Neural progenitor cell (in vitro differentiated cells): ENCODE measurements at regions not wholly inside any gene's neighbourhood (a gene's known extent, or its start where the extent isn't known, plus 50 kb on each side); places are given as distances from the start of the nearest gene placed in this dataset.

Source experiments
- DNase-seq: peaks from one replicate; pipeline ENCODE4 v3.0.0-alpha.2; 2016; ENCODE audit warnings: low spot score
- H2AFZ ChIP-seq: fragments of 200-600 bp; sonication (generic); replicated peaks from 2 replicates; pipeline ENCODE4 v1.6.1; 2016; ENCODE audit warnings: antibody characterized with exemption
- H3F3A ChIP-seq: fragments of 200-600 bp; sonication (generic); 2 replicates; pipeline ENCODE4 v1.6.1; 2016; ENCODE audit warnings: antibody characterized with exemption, low read depth
- H3K27ac ChIP-seq: fragments of 200-600 bp; sonication (generic); 2 replicates; pipeline ENCODE4 v1.5.1; 2016; ENCODE audit warnings: mild to moderate bottlenecking
- H3K27me3 ChIP-seq: fragments of 200-600 bp; sonication (generic); 2 replicates; pipeline ENCODE4 v1.6.1; 2016; ENCODE audit warnings: mild to moderate bottlenecking, moderate library complexity
- H3K36me3 ChIP-seq: fragments of 200-600 bp; sonication (generic); 2 replicates; pipeline ENCODE4 v1.5.1; 2016
- H3K4me1 ChIP-seq: fragments of 200-600 bp; sonication (generic); 2 replicates; pipeline ENCODE4 v1.6.1; 2016; ENCODE audit warnings: mixed run types
- H3K4me2 ChIP-seq: fragments of 200-600 bp; sonication (generic); 2 replicates; pipeline ENCODE4 v1.6.1; 2016
- H3K4me3 ChIP-seq: fragments of 200-600 bp; sonication (generic); 2 replicates; pipeline ENCODE4 v1.5.1; 2016
- H3K79me2 ChIP-seq: fragments of 200-600 bp; sonication (generic); 2 replicates; pipeline ENCODE4 v1.6.1; 2016; ENCODE audit warnings: low read depth
- H3K9ac ChIP-seq: fragments of 200-600 bp; sonication (generic); 2 replicates; pipeline ENCODE4 v1.6.1; 2016
- H3K9me3 ChIP-seq: fragments of 200-600 bp; sonication (generic); 2 replicates; pipeline ENCODE4 v1.5.1; 2016; ENCODE audit warnings: low read depth
- H4K20me1 ChIP-seq: fragments of 200-600 bp; sonication (generic); 2 replicates; pipeline ENCODE4 v1.6.1; 2016; ENCODE audit warnings: low read depth
- H3K27ac Mint-ChIP-seq: 3 replicates; pipeline ENCODE4 v1.8.0; 2021; ENCODE audit warnings: mixed read lengths
- H3K27me3 Mint-ChIP-seq: 2 replicates; pipeline ENCODE4 v1.8.0; 2022; ENCODE audit warnings: low read depth, mild to moderate bottlenecking, inconsistent platforms, moderate library complexity, mixed read lengths; ENCODE audit not compliant: insufficient read depth
- H3K36me3 Mint-ChIP-seq: 3 replicates; pipeline ENCODE4 v1.8.0; 2021; ENCODE audit warnings: mixed read lengths
- H3K4me1 Mint-ChIP-seq: 3 replicates; pipeline ENCODE4 v1.8.0; 2021; ENCODE audit warnings: mixed read lengths
- H3K4me3 Mint-ChIP-seq: 3 replicates; pipeline ENCODE4 v1.8.0; 2021; ENCODE audit warnings: mild to moderate bottlenecking, moderate library complexity, mixed read lengths
- H3K9me3 Mint-ChIP-seq: 3 replicates; pipeline ENCODE4 v1.8.0; 2020; ENCODE audit warnings: mixed read lengths
- CTCF ChIP-seq: fragments of 200-600 bp; sonication (generic); IDR thresholded peaks from 2 replicates; pipeline ENCODE4 v1.5.1; 2017; ENCODE audit warnings: antibody characterized with exemption, mild to moderate bottlenecking
- EZH2 ChIP-seq: fragments of 200-600 bp; sonication (generic); IDR thresholded peaks from 2 replicates; pipeline ENCODE4 v1.6.1; 2017; ENCODE audit warnings: antibody characterized with exemption, mild to moderate bottlenecking, moderate library complexity
- EZH2phosphoT487 ChIP-seq: fragments of 200-600 bp; sonication (generic); IDR thresholded peaks from 2 replicates; pipeline ENCODE4 v1.6.1; 2017; ENCODE audit warnings: antibody characterized with exemption

DNA sequence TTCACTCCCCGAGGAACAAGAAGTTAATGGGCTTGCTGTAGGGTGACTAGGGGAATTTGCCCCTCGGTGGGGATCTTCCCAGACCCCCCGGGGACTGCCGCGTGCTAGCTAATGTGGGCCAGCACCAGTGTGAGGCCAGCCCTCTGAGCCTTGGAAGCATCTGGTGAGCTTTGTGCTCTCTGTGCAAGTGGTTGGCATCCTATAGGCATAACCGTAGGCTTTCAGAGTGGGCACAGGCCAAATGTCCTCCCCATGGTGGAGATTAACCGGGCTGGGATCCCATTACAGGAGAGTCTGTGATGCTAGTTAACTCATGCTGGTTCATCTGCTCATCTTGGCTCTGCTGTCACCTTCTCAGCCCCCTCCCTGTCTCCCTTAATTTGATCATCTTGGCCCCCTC is 125.7 kb downstream of the TRIM29 start:
- Histone ChIP-seq H3K27me3 (no peaks in the 10 kb centered on the region), H4K20me1 (no peaks in the 10 kb centered on the region), H3K9ac (no peak overlapping the region), H2AFZ (no peak overlapping the region), H3F3A (peaks cover 16% of the 10 kb centered on the region), H3K9me3 (no peaks in the 10 kb centered on the region), H3K27ac (no peak overlapping the region), H3K4me1 (peaks cover 40% of the 10 kb centered on the region), H3K4me3 (no peak overlapping the region), H3K36me3 (no peaks in the 10 kb centered on the region), H3K4me2 (peak overlapping the region; percentile 27), H3K79me2 (no peaks in the 10 kb centered on the region)
- Mint-ChIP-seq H3K27me3 (peaks cover 7% of the 10 kb centered on the region), H3K9me3 (no peaks in the 10 kb centered on the region), H3K36me3 (no peaks in the 10 kb centered on the region), H3K4me1 (peaks cover 48% of the 10 kb centered on the region), H3K27ac (no peak overlapping the region), H3K4me3 (peak overlapping the region; percentile 8)
- DNase-seq = no peak
- TF ChIP-seq CTCF = no peak
- no peak for TF ChIP-seq EZH2
- no peak for TF ChIP-seq EZH2phosphoT487

DNA sequence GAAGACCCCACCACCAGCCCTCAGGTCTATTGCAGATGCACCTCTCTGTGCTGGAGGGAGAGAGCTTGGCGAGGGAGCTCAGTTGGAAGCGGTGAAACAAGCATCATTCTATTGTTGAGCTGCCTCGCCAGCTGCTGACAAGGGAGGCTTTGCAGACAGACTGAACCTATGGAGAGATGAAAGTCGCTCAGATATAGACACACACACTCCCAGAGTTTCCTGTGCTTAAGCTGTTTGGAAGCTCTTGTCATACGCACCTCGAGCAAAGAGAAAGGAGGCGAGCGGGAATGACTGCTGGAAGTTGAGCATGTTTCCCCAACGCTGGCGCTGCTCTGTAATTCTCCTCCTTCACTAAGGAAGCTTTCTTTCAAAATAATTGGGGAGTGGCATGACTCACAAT is 126.1 kb downstream of the TRIM29 start:
- H3K9me3 ChIP-seq = no peaks in the 10 kb centered on the region
- H3K4me2 ChIP-seq = peak overlapping the region; percentile 27
- no peaks in the 10 kb centered on the region for H4K20me1 ChIP-seq
- peaks cover 46% of the 10 kb centered on the region for H3K4me1 Mint-ChIP-seq
- H3K27me3 Mint-ChIP-seq = peaks cover 7% of the 10 kb centered on the region
- H3K79me2 ChIP-seq = no peaks in the 10 kb centered on the region
- no peak overlapping the region for H3K27ac ChIP-seq
- H3K4me1 ChIP-seq = peaks cover 40% of the 10 kb centered on the region
- H3K27me3 ChIP-seq = no peaks in the 10 kb centered on the region
- TF ChIP-seq CTCF (no peak), EZH2phosphoT487 (no peak), EZH2 (no peak)
- no peaks in the 10 kb centered on the region for H3K36me3 Mint-ChIP-seq
- H3K9ac ChIP-seq = no peak overlapping the region
- H2AFZ ChIP-seq = no peak overlapping the region
- peaks cover 16% of the 10 kb centered on the region for H3F3A ChIP-seq
- no peaks in the 10 kb centered on the region for H3K36me3 ChIP-seq
- peak overlapping the region; percentile 34 for H3K27ac Mint-ChIP-seq
- H3K4me3 ChIP-seq = no peak overlapping the region
- H3K9me3 Mint-ChIP-seq = no peaks in the 10 kb centered on the region
- DNase-seq = peak; percentile 30
- no peak overlapping the region for H3K4me3 Mint-ChIP-seq

DNA sequence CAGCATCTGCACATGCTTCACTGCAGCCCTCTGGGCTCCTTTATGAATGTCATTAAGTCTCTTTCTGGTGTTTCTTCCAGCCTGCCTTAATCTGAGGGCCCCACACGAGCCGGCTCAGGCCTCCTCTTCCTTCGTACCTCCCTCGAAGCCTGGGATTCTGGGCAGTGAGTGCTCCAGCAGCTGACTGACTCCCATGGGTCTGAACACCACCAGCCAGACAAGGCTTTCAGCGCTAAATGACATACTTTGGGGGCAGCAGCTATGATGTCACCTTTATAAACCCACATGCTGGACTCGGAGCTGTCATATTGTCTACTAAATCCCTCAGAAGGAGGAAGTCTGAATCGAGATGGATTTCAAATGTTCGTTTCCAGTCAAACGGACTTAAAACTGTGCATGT is 127.1 kb downstream of the TRIM29 start:
- Mint-ChIP-seq H3K4me1 (peaks cover 43% of the 10 kb centered on the region), H3K9me3 (no peaks in the 10 kb centered on the region), H3K27ac (no peak overlapping the region), H3K36me3 (no peaks in the 10 kb centered on the region), H3K27me3 (peaks cover 5% of the 10 kb centered on the region), H3K4me3 (no peak overlapping the region)
- H3K36me3 ChIP-seq = no peaks in the 10 kb centered on the region
- no peaks in the 10 kb centered on the region for H3K27me3 ChIP-seq
- no peak overlapping the region for H3K27ac ChIP-seq
- H3K4me1 ChIP-seq = peaks cover 40% of the 10 kb centered on the region
- TF ChIP-seq EZH2 = no peak
- no peak for TF ChIP-seq CTCF
- no peak for TF ChIP-seq EZH2phosphoT487
- H3K9me3 ChIP-seq = no peaks in the 10 kb centered on the region
- no peak overlapping the region for H2AFZ ChIP-seq
- H3K9ac ChIP-seq = no peak overlapping the region
- no peak for DNase-seq
- no peak overlapping the region for H3K4me3 ChIP-seq
- no peaks in the 10 kb centered on the region for H4K20me1 ChIP-seq
- no peak overlapping the region for H3K4me2 ChIP-seq
- no peaks in the 10 kb centered on the region for H3K79me2 ChIP-seq
- peaks cover 16% of the 10 kb centered on the region for H3F3A ChIP-seq
